NB4 (cell line): ENCODE measurements at regions not wholly inside any gene's neighbourhood (a gene's known extent, or its start where the extent isn't known, plus 50 kb on each side); places are given as distances from the start of the nearest gene placed in this dataset.

Experiments used
- CTCF ChIP-seq: IDR thresholded peaks from one replicate; pipeline ENCODE4 v1.5.1; 2012; ENCODE audit warnings: low read depth, low read length
- MAX ChIP-seq: IDR thresholded peaks from 2 replicates; pipeline ENCODE4 v1.6.1; 2011; ENCODE audit warnings: low read depth, low read length
- POLR2A ChIP-seq: IDR thresholded peaks from 2 replicates; pipeline ENCODE4 v1.6.1; 2011; ENCODE audit warnings: mild to moderate bottlenecking; ENCODE audit not compliant: insufficient read length; ENCODE audit errors: extremely low read depth

- TF ChIP-seq POLR2A (no peak), CTCF (no peak), MAX (no peak)
Observed at GRCh38 chr11:21865541-21865940, 327.3 kb upstream of the ANO5 start.
